ENCODE measurements at regions not wholly inside any gene's neighbourhood (a gene's known extent, or its start where the extent isn't known, plus 50 kb on each side); places are given as distances from the start of the nearest gene placed in this dataset.

DNA sequence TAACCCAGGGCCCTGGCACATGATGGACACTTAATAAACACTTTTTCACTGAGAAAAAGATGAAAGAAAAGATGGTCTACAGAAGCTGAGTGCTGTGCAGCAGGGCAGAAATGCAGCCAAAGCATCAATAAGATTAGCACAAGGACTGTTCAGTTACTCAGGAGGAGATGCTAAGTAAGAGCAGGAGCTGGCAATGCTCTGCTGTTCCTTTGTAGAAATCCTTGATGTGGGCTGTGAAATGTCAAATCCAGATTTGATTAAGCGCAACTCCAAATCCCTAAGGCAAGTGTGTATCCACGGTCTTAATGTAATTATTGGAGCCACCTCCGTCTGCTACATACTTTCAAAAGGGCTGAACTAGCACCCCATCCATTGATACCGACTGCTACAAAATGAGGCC, 151.8 kb upstream of the BTG1 start:
- no peak overlapping the region for H3K4me3 ChIP-seq (ENCODE audit: low read depth, low read length)
- H3K4me2 ChIP-seq (ENCODE audit: low read length): no peak overlapping the region
- H3K9ac ChIP-seq: no peak overlapping the region
- no peaks in the 10 kb centered on the region for H3K9me3 ChIP-seq (ENCODE audit: control insufficient read depth, low read length)
- peak overlapping the region; percentile 50 for H2AFZ ChIP-seq
- H3K27ac ChIP-seq: no peak overlapping the region
- peaks cover 4% of the 10 kb centered on the region for H3K4me1 ChIP-seq
- no peaks in the 10 kb centered on the region for H3K27me3 ChIP-seq (ENCODE audit: control insufficient read depth, insufficient read depth, low read length)
- TF ChIP-seq, protein P1, sequence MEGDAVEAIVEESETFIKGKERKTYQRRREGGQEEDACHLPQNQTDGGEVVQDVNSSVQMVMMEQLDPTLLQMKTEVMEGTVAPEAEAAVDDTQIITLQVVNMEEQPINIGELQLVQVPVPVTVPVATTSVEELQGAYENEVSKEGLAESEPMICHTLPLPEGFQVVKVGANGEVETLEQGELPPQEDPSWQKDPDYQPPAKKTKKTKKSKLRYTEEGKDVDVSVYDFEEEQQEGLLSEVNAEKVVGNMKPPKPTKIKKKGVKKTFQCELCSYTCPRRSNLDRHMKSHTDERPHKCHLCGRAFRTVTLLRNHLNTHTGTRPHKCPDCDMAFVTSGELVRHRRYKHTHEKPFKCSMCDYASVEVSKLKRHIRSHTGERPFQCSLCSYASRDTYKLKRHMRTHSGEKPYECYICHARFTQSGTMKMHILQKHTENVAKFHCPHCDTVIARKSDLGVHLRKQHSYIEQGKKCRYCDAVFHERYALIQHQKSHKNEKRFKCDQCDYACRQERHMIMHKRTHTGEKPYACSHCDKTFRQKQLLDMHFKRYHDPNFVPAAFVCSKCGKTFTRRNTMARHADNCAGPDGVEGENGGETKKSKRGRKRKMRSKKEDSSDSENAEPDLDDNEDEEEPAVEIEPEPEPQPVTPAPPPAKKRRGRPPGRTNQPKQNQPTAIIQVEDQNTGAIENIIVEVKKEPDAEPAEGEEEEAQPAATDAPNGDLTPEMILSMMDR (IDR thresholded peaks at IDR 0.05): no peak
- H3K36me3 ChIP-seq (ENCODE audit: control insufficient read depth, insufficient read depth, low read length): no peaks in the 10 kb centered on the region
- no peaks in the 10 kb centered on the region for H3K79me2 ChIP-seq

DNA sequence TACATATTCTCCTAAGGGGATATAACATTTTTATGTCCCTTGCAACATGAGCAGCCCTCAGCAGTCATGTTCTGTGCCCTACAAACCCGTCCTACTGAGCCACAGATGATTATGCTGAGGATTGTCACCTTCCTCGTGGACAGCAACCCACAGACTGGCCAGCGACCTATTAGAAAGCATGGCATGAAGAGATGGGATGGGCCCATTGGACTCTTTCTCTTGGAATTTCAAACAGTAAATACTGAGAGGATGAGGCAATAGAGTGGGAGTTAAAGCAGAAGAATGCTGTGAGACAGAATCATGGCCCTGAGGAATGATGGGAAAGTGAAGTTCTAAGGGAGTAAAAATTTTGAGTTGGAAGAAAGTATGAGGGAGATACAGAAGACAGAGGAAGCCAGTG, 149.9 kb upstream of the BTG1 start:
- H3K4me2 ChIP-seq (ENCODE audit: low read length): no peak overlapping the region
- H3K27me3 ChIP-seq (ENCODE audit: control insufficient read depth, insufficient read depth, low read length): no peaks in the 10 kb centered on the region
- H2AFZ ChIP-seq: no peak overlapping the region
- no peaks in the 10 kb centered on the region for H3K79me2 ChIP-seq
- no peaks in the 10 kb centered on the region for H3K36me3 ChIP-seq (ENCODE audit: control insufficient read depth, insufficient read depth, low read length)
- H3K9ac ChIP-seq: no peak overlapping the region
- H3K4me3 ChIP-seq (ENCODE audit: low read depth, low read length): no peak overlapping the region
- TF ChIP-seq, protein P1 (IDR thresholded peaks at IDR 0.05): no peak
- no peaks in the 10 kb centered on the region for H3K9me3 ChIP-seq (ENCODE audit: control insufficient read depth, low read length)
- H3K27ac ChIP-seq: no peak overlapping the region
- H3K4me1 ChIP-seq: peaks cover 4% of the 10 kb centered on the region

DNA sequence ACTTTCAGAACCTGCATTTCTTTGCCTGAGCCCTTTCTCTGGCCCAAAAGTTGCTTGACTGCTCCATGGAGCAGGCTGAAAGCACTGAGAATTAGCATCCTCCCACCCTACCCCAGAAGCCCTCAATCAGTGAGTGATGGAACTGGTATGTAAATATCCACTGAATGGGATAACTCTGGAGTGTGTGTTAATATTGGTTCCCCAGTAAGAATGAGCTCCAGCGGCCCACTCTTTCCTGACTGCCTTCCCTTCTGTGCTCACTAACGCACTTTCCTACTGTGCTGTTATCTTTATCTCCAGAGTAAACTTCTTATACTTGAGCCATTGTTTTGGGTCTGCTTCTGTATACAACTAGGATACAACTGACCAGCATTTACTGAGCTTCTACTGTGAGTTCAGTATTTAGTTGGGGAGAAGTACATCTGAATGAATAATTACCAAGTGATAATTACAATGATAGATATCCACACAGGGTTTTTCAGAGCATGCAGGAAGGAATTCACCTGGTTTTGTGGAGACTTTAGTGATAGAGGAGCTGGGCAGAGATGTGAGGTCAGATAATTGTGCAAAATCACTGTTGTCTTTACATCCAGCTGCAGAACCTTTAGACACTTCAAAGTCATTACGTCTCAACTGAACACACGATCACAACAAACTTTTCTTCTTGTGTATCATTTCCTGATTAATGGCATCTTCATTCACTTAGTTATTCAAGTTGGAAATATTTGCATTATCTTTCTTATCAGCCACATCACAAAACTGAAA, 149.2 kb upstream of the BTG1 start:
- Histone ChIP-seq H2AFZ (no peak overlapping the region), H3K79me2 (no peaks in the 10 kb centered on the region), H3K4me1 (peaks cover 4% of the 10 kb centered on the region), H3K4me3 (ENCODE audit: low read depth, low read length) (no peak overlapping the region), H3K9ac (no peak overlapping the region), H3K4me2 (ENCODE audit: low read length) (no peak overlapping the region), H3K27ac (no peak overlapping the region), H3K27me3 (ENCODE audit: control insufficient read depth, insufficient read depth, low read length) (no peaks in the 10 kb centered on the region), H3K36me3 (ENCODE audit: control insufficient read depth, insufficient read depth, low read length) (no peaks in the 10 kb centered on the region), H3K9me3 (ENCODE audit: control insufficient read depth, low read length) (no peaks in the 10 kb centered on the region)
- TF ChIP-seq, protein P1 (IDR thresholded peaks at IDR 0.05): no peak

- Histone ChIP-seq H3K27me3 (ENCODE audit: control insufficient read depth, insufficient read depth, low read length) (no peaks in the 10 kb centered on the region), H3K4me2 (ENCODE audit: low read length) (no peak overlapping the region), H2AFZ (no peak overlapping the region), H3K79me2 (no peaks in the 10 kb centered on the region), H3K9ac (no peak overlapping the region), H3K4me1 (no peaks in the 10 kb centered on the region), H3K36me3 (ENCODE audit: control insufficient read depth, insufficient read depth, low read length) (no peaks in the 10 kb centered on the region), H3K27ac (no peak overlapping the region), H3K4me3 (ENCODE audit: low read depth, low read length) (no peak overlapping the region), H3K9me3 (ENCODE audit: control insufficient read depth, low read length) (no peaks in the 10 kb centered on the region)
- TF ChIP-seq, protein P1 (IDR thresholded peaks at IDR 0.05): no peak
Observed at GRCh38 chr12:92292016-92292415, 146.4 kb upstream of the BTG1 start.

GRCh38 chr12:92290886-92291285, 145.2 kb upstream of the BTG1 start:
- no peaks in the 10 kb centered on the region for H3K4me1 ChIP-seq
- H3K9ac ChIP-seq: no peak overlapping the region
- H3K4me2 ChIP-seq (ENCODE audit: low read length): no peak overlapping the region
- H3K27me3 ChIP-seq (ENCODE audit: control insufficient read depth, insufficient read depth, low read length): no peaks in the 10 kb centered on the region
- H3K79me2 ChIP-seq: no peaks in the 10 kb centered on the region
- TF ChIP-seq, protein P1 (IDR thresholded peaks at IDR 0.05): no peak
- no peaks in the 10 kb centered on the region for H3K9me3 ChIP-seq (ENCODE audit: control insufficient read depth, low read length)
- H3K4me3 ChIP-seq (ENCODE audit: low read depth, low read length): no peak overlapping the region
- no peaks in the 10 kb centered on the region for H3K36me3 ChIP-seq (ENCODE audit: control insufficient read depth, insufficient read depth, low read length)
- no peak overlapping the region for H3K27ac ChIP-seq
- H2AFZ ChIP-seq: no peak overlapping the region
